ENCODE measurements at regions not wholly inside any gene's neighbourhood (a gene's known extent, or its start where the extent isn't known, plus 50 kb on each side); places are given as distances from the start of the nearest gene placed in this dataset.

GRCh38 chr11:8831861-8832260, 79.1 kb upstream of the AKIP1 start:
- no peak for TF ChIP-seq CTCF (IDR thresholded peaks at IDR 0.05)
- TF ChIP-seq POLR2A (IDR thresholded peaks at IDR 0.05) = no peak

All from heart left ventricle (tissue), 13 donors.